Stimulated activated naive CD8-positive, alpha-beta T cell treated with anti-CD3 and anti-CD28 coated beads, Interleukin-15, amount 100 ng/mL, for 72 hours (primary cell): ENCODE measurements at regions not wholly inside any gene's neighbourhood (a gene's known extent, or its start where the extent isn't known, plus 50 kb on each side); places are given as distances from the start of the nearest gene placed in this dataset.

Source experiments
- ATAC-seq: fragments of 150-1000 bp; cut with Tn5 transposase; 2 replicates; pipeline ENCODE4 v1.10.0; 2021; ENCODE audit warnings: mild to moderate bottlenecking, moderate library complexity
- DNase-seq, 2 donors: peaks; one replicate each; pipeline ENCODE4 v3.0.0; 2021 to 2022
- H3K27ac Mint-ChIP-seq, 2 donors: one replicate each; pipeline ENCODE4 v1.8.0; 2022; ENCODE audit warnings: mild to moderate bottlenecking in 2 of 2, mixed read lengths in 2 of 2, moderate library complexity in 2 of 2
- H3K27me3 Mint-ChIP-seq: one replicate; pipeline ENCODE4 v1.8.0; 2022; ENCODE audit warnings: mixed read lengths
- H3K4me1 Mint-ChIP-seq: one replicate; pipeline ENCODE4 v1.8.0; 2022; ENCODE audit warnings: mild to moderate bottlenecking, mixed read lengths
- H3K4me3 Mint-ChIP-seq, 2 donors: one replicate each; pipeline ENCODE4 v1.8.0; 2022; ENCODE audit warnings: mild to moderate bottlenecking in 2 of 2, mixed read lengths in 2 of 2, moderate library complexity in 1 of 2
- H3K9me3 Mint-ChIP-seq, 2 donors: one replicate each; pipeline ENCODE4 v1.8.0; 2022; ENCODE audit warnings: mixed read lengths in 2 of 2

- Mint-ChIP-seq H3K27ac (no peak overlapping the region), H3K9me3 (no peaks in the 10 kb centered on the region), H3K27me3 (no peaks in the 10 kb centered on the region), H3K4me3 (no peak overlapping the region), H3K4me1 (no peaks in the 10 kb centered on the region)
- ATAC-seq = no peak
- no peak for DNase-seq
Measured at GRCh38 chr2:117701365-117701764, 113.1 kb upstream of the DDX18 start.

- DNase-seq = no peak
- Mint-ChIP-seq H3K27ac (no peak overlapping the region), H3K27me3 (no peaks in the 10 kb centered on the region), H3K4me1 (no peaks in the 10 kb centered on the region), H3K4me3 (no peak overlapping the region), H3K9me3 (no peaks in the 10 kb centered on the region)
- ATAC-seq = no peak
Measured at GRCh38 chr2:117702098-117702497, 112.4 kb upstream of the DDX18 start.

- Mint-ChIP-seq H3K27me3 (no peaks in the 10 kb centered on the region), H3K27ac (no peak overlapping the region), H3K4me1 (no peaks in the 10 kb centered on the region), H3K4me3 (no peak overlapping the region), H3K9me3 (no peaks in the 10 kb centered on the region)
- no peak for DNase-seq
- ATAC-seq = no peak
Measured at GRCh38 chr2:117703858-117704257, 110.6 kb upstream of the DDX18 start.

- no peak for DNase-seq
- ATAC-seq = no peak
- Mint-ChIP-seq H3K27me3 (no peaks in the 10 kb centered on the region), H3K9me3 (no peaks in the 10 kb centered on the region), H3K4me3 (no peak overlapping the region), H3K4me1 (no peaks in the 10 kb centered on the region), H3K27ac (no peak overlapping the region)
Measured at GRCh38 chr2:117704818-117705217, 109.7 kb upstream of the DDX18 start.

- Mint-ChIP-seq H3K27ac (no peak overlapping the region), H3K4me3 (no peak overlapping the region), H3K4me1 (no peaks in the 10 kb centered on the region), H3K27me3 (no peaks in the 10 kb centered on the region), H3K9me3 (peaks cover 0 to 3% of the 10 kb centered on the region in 2 donors)
- DNase-seq (no peak), ATAC-seq (no peak)
Measured at GRCh38 chr2:117707874-117708273, 106.6 kb upstream of the DDX18 start.

GRCh38 chr2:117712684-117713083 is 101.8 kb upstream of the DDX18 start:
- no peak overlapping the region for H3K4me3 Mint-ChIP-seq
- no peak for ATAC-seq
- peaks cover 0 to 3% of the 10 kb centered on the region in 2 donors for H3K9me3 Mint-ChIP-seq
- H3K4me1 Mint-ChIP-seq = no peaks in the 10 kb centered on the region
- no peaks in the 10 kb centered on the region for H3K27me3 Mint-ChIP-seq
- DNase-seq = no peak
- H3K27ac Mint-ChIP-seq = no peak overlapping the region

- no peak overlapping the region for H3K27ac Mint-ChIP-seq
- DNase-seq (no peak), ATAC-seq (no peak)
- peaks cover 0 to 3% of the 10 kb centered on the region in 2 donors for H3K9me3 Mint-ChIP-seq
- no peaks in the 10 kb centered on the region for H3K4me1 Mint-ChIP-seq
- H3K4me3 Mint-ChIP-seq = no peak overlapping the region
- no peaks in the 10 kb centered on the region for H3K27me3 Mint-ChIP-seq
Measured at GRCh38 chr2:117714110-117714509, 100.4 kb upstream of the DDX18 start.

GRCh38 chr2:117714745-117715417 is 99.6 kb upstream of the DDX18 start:
- Mint-ChIP-seq H3K4me3 (no peak overlapping the region), H3K27ac (no peak overlapping the region), H3K27me3 (no peaks in the 10 kb centered on the region), H3K4me1 (no peaks in the 10 kb centered on the region), H3K9me3 (peaks cover 0 to 3% of the 10 kb centered on the region in 2 donors)
- ATAC-seq (no peak), DNase-seq (no peak)

- Mint-ChIP-seq H3K9me3 (peaks cover 0 to 3% of the 10 kb centered on the region in 2 donors), H3K4me1 (no peaks in the 10 kb centered on the region), H3K27me3 (peaks cover 13% of the 10 kb centered on the region), H3K4me3 (no peak overlapping the region), H3K27ac (no peak overlapping the region)
- DNase-seq (no peak), ATAC-seq (no peak)
Measured at GRCh38 chr2:117716505-117716904, 98.0 kb upstream of the DDX18 start.

GRCh38 chr2:117717072-117717471 is 97.4 kb upstream of the DDX18 start:
- Mint-ChIP-seq H3K27me3 (peaks cover 13% of the 10 kb centered on the region), H3K4me1 (peaks cover 5% of the 10 kb centered on the region), H3K27ac (no peak overlapping the region), H3K9me3 (peaks cover 0 to 3% of the 10 kb centered on the region in 2 donors), H3K4me3 (no peak overlapping the region)
- no peak for DNase-seq
- no peak for ATAC-seq

GRCh38 chr2:117718048-117718447 is 96.4 kb upstream of the DDX18 start:
- peaks cover 15% of the 10 kb centered on the region for H3K27me3 Mint-ChIP-seq
- ATAC-seq = no peak
- DNase-seq = no peak
- H3K9me3 Mint-ChIP-seq = no peaks in the 10 kb centered on the region
- H3K4me1 Mint-ChIP-seq = peaks cover 7% of the 10 kb centered on the region
- no peak overlapping the region for H3K27ac Mint-ChIP-seq
- no peak overlapping the region for H3K4me3 Mint-ChIP-seq

- Mint-ChIP-seq H3K9me3 (no peaks in the 10 kb centered on the region), H3K27me3 (peaks cover 22% of the 10 kb centered on the region), H3K27ac (no peak overlapping the region), H3K4me3 (no peak overlapping the region), H3K4me1 (peaks cover 7% of the 10 kb centered on the region)
- no peak for ATAC-seq
- DNase-seq = no peak
Measured at GRCh38 chr2:117720765-117721164, 93.7 kb upstream of the DDX18 start.

GRCh38 chr2:117723483-117723882 is 91.0 kb upstream of the DDX18 start:
- ATAC-seq = no peak
- H3K9me3 Mint-ChIP-seq = no peaks in the 10 kb centered on the region
- H3K4me1 Mint-ChIP-seq = peaks cover 7% of the 10 kb centered on the region
- H3K4me3 Mint-ChIP-seq = no peak overlapping the region
- no peak for DNase-seq
- H3K27ac Mint-ChIP-seq = no peak overlapping the region
- H3K27me3 Mint-ChIP-seq = peaks cover 22% of the 10 kb centered on the region

GRCh38 chr2:117723888-117724434 is 90.5 kb upstream of the DDX18 start:
- ATAC-seq (no peak), DNase-seq (no peak)
- Mint-ChIP-seq H3K27me3 (peaks cover 22% of the 10 kb centered on the region), H3K27ac (no peak overlapping the region), H3K9me3 (no peaks in the 10 kb centered on the region), H3K4me1 (peaks cover 7% of the 10 kb centered on the region), H3K4me3 (no peak overlapping the region)

- Mint-ChIP-seq H3K9me3 (peaks cover 0 to 6% of the 10 kb centered on the region in 2 donors), H3K27me3 (peaks cover 9% of the 10 kb centered on the region), H3K27ac (no peak overlapping the region), H3K4me3 (no peak overlapping the region), H3K4me1 (peaks cover 5% of the 10 kb centered on the region)
- no peak for ATAC-seq
- DNase-seq = no peak
Measured at GRCh38 chr2:117726747-117727146, 87.7 kb upstream of the DDX18 start.

- no peaks in the 10 kb centered on the region for H3K4me1 Mint-ChIP-seq
- no peak overlapping the region for H3K4me3 Mint-ChIP-seq
- H3K27me3 Mint-ChIP-seq = peaks cover 7% of the 10 kb centered on the region
- peaks cover 3 to 4% of the 10 kb centered on the region in 2 donors for H3K9me3 Mint-ChIP-seq
- DNase-seq (no peak), ATAC-seq (no peak)
- H3K27ac Mint-ChIP-seq = no peak overlapping the region
Measured at GRCh38 chr2:117737846-117738245, 76.6 kb upstream of the DDX18 start.
